HL-60/S4 treated with retinoic acid at 250 ng/mL for 4 days and 3 days (cell line): ENCODE measurements at regions not wholly inside any gene's neighbourhood (a gene's known extent, or its start where the extent isn't known, plus 50 kb on each side); places are given as distances from the start of the nearest gene placed in this dataset.
"Not testable (repeated sequence)": the region's sequence is repeated elsewhere in the genome, so short reads cannot be mapped to it uniquely, and the experiment has no call there.

Source experiments
- in situ Hi-C: fragments of 300-500 bp; cut with MboI; formaldehyde crosslinking; loops from 2 replicates; pipeline ENCODE4 v1.7.0; 2022; ENCODE audit warnings: low sequenced_read_pairs

- in situ Hi-C loops = no loop called here
These were observed 951.3 kb downstream of the STIM2 start for GRCh38 chr4:27811948-27812347.

DNA sequence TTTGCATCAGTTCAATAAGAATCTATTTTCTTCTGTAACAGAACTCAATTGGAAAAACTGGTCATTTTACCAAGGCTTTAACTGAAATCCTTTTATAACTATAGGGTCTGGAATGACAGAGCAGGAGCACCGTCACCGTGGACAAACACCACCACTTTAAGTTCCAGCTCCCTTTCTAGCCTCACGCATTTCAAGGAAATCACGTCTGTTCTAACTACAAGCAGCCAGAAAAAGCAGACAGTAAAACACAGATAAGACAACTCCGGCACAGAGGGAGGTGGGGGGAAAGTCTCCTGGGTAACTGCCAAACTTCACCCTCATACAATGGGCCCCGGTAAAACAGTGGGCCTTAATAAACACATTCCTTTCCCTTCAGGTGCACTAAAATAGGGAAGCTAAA lies 952.6 kb downstream of the STIM2 start:
- in situ Hi-C loops = not testable (repeated sequence)

DNA sequence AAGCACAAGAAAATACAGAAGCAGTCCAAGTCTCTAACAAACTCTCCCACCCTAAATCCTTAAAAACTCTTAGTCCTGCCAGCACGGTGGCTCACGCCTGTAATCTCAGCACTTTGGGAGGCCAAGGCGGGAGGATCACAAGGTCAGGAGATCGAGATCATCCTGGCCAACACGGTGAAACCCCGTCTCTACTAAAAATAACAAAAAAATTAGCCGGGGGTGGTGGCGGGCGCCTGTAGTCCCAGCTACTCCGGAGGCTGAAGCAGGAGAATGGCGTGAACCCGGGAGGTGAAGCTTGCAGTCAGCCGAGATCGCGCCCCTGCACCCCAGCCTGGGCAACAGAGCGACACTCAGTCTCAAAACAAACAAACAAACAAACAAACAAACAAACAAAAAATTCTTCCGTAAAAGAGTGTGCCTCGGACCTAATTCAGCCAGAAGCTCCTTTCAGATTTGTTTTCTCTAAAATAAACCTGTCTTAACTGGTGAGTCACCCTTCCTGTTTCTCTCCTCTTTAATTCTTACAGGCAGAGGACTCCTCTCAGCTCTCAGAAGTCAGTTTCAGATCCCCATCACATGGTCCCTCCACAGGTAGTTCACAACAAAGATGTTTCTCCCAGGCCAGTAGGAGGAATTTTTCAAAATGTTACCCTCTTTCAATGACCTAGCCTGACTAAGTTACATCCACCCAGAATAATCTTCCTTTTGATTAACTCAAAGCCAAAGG lies 953.2 kb downstream of the STIM2 start:
- in situ Hi-C loops = not testable (repeated sequence)

GRCh38 chr4:27819246-27819645 lies 958.6 kb downstream of the STIM2 start:
- in situ Hi-C loops = no loop called here

DNA sequence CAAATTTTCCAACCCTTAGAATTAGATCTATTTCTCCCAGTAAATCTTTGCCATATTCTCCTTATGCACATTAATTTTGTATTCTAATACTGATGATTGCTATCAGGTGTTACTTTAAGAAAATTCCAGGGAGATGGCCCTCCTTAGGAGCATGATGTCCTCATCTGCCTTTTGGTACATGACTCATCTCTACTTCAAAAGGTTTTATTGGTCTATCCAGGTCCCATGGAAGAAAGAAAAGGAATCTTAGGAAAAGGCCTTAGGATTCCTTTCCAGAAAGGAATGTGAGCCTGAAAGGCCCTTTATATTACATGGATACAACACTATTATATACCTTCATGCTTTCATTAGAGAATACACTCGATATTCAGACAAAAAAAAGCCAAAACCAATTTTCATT lies 968.2 kb downstream of the STIM2 start:
- in situ Hi-C loops = no loop called here

GRCh38 chr4:27830251-27830650 lies 969.6 kb downstream of the STIM2 start:
- in situ Hi-C loops = no loop called here

- in situ Hi-C loops = no loop called here
These were observed 975.2 kb downstream of the STIM2 start for GRCh38 chr4:27835851-27836250.

GRCh38 chr4:27836523-27836922 lies 975.9 kb downstream of the STIM2 start:
- in situ Hi-C loops = no loop called here

GRCh38 chr4:27843776-27844175 lies 983.1 kb downstream of the STIM2 start:
- in situ Hi-C loops = no loop called here

DNA sequence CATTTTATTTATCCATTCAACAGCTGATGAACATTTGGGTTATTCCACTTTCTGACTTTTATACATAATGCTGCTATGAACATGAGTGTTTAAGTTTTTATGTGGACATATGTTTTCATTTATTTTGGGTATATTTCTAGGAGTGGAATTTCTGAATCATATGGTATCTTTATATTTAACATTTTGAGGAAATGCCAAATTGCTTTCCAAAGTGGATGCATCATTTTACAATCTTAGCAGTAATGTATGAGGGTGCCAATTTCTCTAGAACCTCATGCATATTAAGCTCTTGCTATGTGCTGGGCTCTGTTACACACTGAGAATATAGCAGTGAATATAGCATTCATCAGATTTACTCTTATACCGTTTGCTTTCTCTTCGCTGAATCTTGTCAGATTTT lies 983.7 kb downstream of the STIM2 start:
- in situ Hi-C loops = no loop called here

DNA sequence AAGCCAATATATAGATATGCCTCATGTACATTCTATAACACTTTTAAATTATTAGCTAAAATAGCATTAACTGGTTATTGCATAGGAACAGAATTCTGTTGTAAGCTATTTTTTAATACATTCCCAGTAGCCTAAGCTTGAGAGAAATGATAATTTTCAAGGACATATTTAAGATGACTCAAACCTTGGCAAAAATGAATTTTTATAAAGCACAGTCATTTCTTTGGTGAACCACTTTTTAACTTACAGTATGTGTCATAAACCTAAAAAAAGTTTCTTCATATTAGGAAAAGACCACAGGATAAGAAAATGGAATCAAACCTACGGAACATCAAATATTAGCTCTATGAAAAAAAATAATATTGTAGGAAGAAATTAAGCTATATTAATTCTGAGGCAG lies 986.3 kb downstream of the STIM2 start:
- in situ Hi-C loops = no loop called here

DNA sequence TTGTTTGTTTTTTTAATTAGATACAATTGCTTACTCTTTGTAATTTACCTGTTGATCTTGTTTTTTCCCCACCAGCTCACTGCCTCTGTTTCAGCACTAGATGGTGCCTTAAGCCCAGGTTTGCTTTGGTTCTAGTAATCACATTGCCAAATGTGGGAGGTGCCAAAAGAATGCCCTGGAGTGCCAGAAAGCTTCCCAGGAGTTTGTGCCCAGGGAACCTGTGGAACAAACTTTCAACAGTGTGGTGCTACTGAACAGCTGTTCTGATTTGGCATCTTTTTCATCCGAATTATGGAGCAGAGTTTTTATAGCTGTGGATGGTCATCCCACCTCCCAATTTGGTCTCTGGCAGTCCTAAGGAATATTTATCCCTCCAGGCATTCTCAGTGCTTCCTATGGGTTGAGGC lies 1000.7 kb downstream of the STIM2 start:
- in situ Hi-C loops = no loop called here

DNA sequence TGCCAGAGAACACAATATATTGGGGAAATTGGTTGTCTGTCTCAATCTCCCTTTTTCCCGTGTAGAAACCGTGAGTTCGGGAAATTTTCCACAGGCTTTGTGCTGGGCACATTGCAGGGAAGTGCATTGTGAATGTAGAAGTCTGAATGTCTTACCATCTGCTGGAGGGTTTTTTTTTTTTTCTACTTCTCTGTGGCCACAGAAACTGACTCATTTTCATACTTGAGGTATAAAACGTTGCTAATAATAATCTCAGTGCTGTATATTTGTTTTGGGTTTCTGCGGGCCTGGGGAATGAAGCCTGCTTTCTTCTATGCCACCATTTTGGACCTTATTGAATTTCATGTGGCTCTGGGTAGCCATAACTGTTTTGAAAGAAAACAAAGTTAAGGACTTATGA lies 1001.2 kb downstream of the STIM2 start:
- in situ Hi-C loops = no loop called here

GRCh38 chr4:27873596-27873995 lies 1013.0 kb downstream of the STIM2 start:
- in situ Hi-C loops = no loop called here

- in situ Hi-C loops = no loop called here
These were observed 1021.1 kb downstream of the STIM2 start for GRCh38 chr4:27881705-27882104.

DNA sequence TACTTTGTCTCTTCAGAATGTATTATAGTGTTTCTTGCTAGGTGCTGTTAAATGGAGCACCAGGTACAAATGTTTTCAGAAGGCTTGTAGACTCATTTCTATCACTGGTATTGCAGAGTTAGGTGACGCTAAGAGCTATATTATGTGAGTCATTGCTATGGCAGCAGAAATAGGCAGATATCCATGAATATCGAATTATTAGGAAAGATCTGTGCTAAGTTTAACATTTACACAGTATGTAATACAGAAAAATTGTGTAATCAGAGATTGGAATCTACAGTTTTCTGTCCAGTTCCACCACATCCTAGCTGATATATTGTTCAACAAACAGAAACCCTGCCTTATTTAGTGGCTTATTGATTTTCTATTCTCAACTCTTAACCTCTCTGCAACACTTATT lies 1025.5 kb downstream of the STIM2 start:
- in situ Hi-C loops = no loop called here

DNA sequence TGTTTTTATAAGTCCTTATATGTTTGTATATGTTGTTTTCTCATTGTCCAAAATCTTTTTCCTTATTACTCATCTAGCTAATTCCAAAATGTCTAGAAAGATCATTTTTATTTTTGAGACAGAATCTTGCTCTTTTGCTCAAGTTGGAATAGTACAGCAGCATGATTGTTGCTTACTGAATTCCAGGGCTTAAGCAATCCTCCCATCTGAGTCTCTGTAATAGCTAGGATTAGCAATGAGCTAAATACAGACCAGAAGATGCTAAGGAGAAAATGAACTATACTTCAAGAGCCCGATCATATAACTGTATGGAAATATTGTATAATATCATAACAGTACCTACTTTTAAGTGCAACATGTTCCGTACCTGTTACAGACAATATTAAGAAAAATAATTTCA lies 1027.0 kb downstream of the STIM2 start:
- in situ Hi-C loops = no loop called here

DNA sequence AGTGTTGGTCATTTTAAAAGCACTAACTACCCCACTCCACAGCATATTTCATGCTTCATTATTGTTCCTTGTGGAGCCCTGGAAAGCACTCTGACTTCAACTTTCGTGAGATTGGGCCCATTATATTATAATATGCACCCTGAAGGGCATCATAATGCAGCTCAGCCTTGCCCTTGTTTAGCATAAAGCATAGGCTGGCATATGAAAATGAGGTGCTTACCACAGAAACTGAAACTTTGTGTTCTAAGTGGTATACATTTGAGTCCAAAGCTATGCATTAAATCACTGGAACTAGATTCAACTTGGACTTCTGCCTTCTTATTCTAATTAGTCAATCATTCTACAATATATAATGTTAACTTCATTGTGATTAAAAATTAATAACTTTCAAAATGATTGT lies 1027.9 kb downstream of the STIM2 start:
- in situ Hi-C loops = no loop called here

DNA sequence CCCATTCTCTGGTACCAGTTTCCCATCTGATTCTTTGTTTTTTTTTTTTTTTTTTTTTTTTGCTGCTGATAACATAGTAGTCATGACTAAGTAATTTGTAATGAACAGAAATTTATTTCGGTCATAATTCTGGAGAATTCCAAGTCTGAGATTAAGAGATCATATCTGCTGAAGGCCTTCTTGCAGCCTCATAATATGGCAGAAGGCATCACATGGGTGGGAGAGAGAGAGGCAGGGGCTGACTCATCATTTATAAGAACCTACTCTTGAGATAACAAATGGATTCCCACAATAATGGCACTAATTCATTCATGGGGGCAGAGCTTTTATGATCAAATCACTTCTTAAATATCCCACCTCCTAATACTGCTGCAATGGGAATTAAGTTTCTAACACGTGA lies 1034.3 kb downstream of the STIM2 start:
- in situ Hi-C loops = no loop called here

GRCh38 chr4:27908356-27908755 lies 1047.7 kb downstream of the STIM2 start:
- in situ Hi-C loops = no loop called here

DNA sequence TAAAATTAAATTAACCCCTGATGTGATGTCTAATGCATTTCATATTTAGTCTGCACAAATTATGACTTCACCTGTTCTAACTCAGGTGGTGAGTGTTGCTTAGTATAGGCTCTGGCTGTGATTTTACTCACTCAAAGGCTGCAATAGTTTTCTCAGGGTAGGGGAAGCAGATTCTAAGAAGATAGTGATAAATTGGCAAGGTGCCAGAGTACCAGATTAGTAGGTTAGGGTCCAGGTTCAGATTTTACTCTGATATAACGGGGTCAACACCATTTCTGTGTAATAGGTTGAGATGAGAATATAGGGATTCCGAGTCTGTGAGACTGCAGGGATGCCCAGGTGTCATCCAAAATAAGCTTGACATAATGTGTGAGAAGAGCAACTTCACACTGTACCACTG lies 1049.6 kb downstream of the STIM2 start:
- in situ Hi-C loops = no loop called here

GRCh38 chr4:27911047-27911446 lies 1050.4 kb downstream of the STIM2 start:
- in situ Hi-C loops = no loop called here

DNA sequence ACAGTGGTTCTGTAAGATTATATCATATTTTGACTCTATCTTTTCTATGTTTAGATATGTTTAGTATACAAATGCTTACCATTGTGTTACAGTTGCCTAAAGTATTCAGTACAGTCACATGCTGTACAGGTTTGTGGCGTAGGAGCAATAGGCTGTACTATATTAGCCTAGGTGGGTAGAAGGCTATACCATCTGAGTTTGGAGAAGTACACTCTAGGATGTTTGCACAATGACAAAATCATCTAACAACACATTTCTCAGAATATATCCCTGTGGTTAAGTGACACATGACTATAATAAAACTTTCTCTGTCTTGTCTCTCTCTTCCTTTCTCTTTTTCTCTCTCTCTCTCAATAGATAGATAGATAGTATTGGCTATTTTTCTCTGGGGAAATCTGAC lies 1053.1 kb downstream of the STIM2 start:
- in situ Hi-C loops = no loop called here
